Astrocyte of the spinal cord (primary cell): ENCODE measurements at regions not wholly inside any gene's neighbourhood (a gene's known extent, or its start where the extent isn't known, plus 50 kb on each side); places are given as distances from the start of the nearest gene placed in this dataset.

Experiments used
- DNase-seq: peaks from one replicate; pipeline ENCODE4 v3.0.0; 2011; ENCODE audit warnings: low read depth, low spot score
- H3K4me3 ChIP-seq: 2 replicates; pipeline ENCODE4 v1.5.1; 2011; ENCODE audit warnings: low read depth, mild to moderate bottlenecking, low read length, moderate library complexity
- in situ Hi-C: cut with HindIII; loops from 2 replicates; pipeline ENCODE4 v1.10.0; 2017; ENCODE audit warnings: low sequenced_read_pairs
- TF ChIP-seq, protein P1 (sequence below): IDR thresholded peaks from 2 replicates; pipeline ENCODE4 v1.5.1; 2012; ENCODE audit warnings: low read depth, mild to moderate bottlenecking, low read length, inconsistent platforms

DNA sequence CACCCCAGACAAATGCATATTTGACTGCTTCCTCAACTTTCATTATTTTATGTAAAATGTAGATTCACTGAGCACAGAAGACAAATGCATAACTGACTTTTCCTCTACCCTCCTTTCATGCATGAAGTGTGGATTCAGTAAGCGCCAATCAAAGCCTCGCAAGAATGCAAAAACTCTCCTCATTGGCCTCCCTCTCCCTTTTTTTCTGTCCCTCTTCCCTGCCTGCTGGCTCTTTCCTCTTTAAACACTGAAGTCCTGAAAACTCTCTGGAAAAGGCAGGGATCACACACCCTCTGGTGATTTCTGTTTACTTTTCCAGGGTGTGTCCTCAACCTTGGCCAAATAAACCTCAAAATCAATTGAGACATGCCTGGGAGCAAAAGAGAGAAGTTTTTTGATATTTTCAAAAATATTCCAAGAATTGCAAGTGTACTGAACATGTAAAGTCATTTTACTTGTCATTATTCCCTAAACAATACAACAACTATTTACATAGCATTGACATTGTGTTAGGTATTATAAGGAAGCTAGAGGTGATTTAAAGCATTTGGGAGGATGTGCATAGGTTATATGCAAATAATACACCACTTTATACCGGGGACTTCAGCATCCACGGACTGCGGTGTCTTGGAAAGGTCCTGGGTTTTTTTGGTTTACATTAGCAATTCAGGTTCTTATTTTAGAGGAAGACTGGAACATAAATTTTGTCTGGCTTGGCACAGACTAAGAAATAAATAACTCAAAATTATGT lies 71.4 kb downstream of the SEC61G start:
- TF ChIP-seq, protein P1, sequence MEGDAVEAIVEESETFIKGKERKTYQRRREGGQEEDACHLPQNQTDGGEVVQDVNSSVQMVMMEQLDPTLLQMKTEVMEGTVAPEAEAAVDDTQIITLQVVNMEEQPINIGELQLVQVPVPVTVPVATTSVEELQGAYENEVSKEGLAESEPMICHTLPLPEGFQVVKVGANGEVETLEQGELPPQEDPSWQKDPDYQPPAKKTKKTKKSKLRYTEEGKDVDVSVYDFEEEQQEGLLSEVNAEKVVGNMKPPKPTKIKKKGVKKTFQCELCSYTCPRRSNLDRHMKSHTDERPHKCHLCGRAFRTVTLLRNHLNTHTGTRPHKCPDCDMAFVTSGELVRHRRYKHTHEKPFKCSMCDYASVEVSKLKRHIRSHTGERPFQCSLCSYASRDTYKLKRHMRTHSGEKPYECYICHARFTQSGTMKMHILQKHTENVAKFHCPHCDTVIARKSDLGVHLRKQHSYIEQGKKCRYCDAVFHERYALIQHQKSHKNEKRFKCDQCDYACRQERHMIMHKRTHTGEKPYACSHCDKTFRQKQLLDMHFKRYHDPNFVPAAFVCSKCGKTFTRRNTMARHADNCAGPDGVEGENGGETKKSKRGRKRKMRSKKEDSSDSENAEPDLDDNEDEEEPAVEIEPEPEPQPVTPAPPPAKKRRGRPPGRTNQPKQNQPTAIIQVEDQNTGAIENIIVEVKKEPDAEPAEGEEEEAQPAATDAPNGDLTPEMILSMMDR: no peak
- in situ Hi-C loops: no loop called here
- no peak overlapping the region for H3K4me3 ChIP-seq
- DNase-seq: no peak

DNA sequence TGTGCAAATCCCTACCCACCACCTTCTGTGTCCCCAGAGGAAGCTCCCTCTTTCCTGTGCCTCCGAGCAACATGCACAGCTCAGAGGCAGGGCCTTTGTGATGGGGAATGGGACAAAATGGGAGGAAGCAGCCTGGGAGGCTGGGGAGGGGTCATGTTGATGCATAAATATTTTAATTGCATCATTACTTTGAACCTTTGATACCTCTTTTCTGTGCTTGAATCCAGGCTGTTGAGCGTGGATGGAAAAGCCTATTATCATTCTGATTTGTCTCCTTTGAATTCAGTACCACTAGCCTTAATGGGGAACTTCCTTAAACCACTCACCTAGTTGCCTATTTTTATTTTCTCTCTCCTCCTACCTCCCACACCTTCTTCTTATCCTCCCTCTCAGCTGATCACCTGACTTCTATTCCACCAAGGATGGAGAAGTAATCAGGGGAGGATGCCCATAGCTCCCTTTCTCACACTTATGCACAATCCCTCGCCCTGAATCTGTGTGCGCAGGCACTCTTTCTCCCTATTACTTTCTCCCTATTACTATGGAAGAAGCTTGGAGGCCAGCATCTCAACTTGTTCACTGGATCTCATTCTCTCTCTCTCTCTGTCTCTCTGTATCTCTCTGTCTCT lies 78.5 kb downstream of the SEC61G start:
- H3K4me3 ChIP-seq: no peak overlapping the region
- TF ChIP-seq, protein P1: no peak
- no peak for DNase-seq
- in situ Hi-C loops: no loop called here

GRCh38 chr7:54679490-54679817 lies 79.6 kb downstream of the SEC61G start:
- H3K4me3 ChIP-seq: no peak overlapping the region
- TF ChIP-seq, protein P1: no peak
- DNase-seq: no peak
- in situ Hi-C loops: no loop called here

DNA sequence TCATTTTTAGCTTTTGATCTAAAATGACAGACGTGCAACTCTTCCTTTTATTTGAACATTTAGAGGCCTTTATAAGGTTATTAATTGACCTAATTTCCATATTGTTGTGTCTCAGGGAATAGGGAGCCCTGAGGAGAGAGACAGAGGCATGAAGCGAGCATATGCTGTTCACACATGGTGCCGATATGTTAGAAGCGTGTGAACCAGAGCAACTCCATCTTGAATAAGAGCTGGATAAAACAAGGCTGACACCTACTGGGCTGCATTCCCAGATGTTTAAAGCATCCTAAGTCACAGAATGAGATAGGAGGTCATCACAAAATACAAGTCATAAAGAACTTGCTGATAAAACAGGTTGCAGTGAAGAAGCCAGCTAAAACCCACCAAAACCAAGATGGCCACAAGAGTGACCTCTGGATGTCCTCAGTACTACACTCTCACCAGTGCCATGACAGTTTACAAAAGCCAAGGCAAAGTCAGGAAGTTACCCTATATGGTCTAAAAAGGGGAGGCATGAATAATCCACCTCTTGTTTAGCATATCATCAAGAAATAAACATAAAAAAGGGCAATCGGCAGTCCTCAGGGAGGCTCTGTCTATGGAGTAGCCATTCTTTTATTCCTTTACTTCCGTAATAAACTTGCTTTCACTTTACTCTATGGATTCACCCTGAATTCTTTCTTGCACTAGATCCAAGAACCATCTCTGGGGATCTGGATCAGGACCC lies 80.1 kb downstream of the SEC61G start:
- DNase-seq: no peak
- TF ChIP-seq, protein P1: no peak
- no peak overlapping the region for H3K4me3 ChIP-seq
- in situ Hi-C loops: no loop called here

- H3K4me3 ChIP-seq: no peak overlapping the region
- DNase-seq: no peak
- in situ Hi-C loops: no loop called here
- TF ChIP-seq, protein P1: no peak
These were observed 84.1 kb downstream of the SEC61G start for GRCh38 chr7:54674891-54675290.

GRCh38 chr7:54672519-54672918 lies 86.5 kb downstream of the SEC61G start:
- in situ Hi-C loops: no loop called here
- no peak overlapping the region for H3K4me3 ChIP-seq
- no peak for DNase-seq
- TF ChIP-seq, protein P1: no peak
